Gastroesophageal sphincter (tissue), 4 donors: ENCODE measurements at regions not wholly inside any gene's neighbourhood (a gene's known extent, or its start where the extent isn't known, plus 50 kb on each side); places are given as distances from the start of the nearest gene placed in this dataset.

Experiments used
- ATAC-seq: fragments of 150-250 bp; one replicate; pipeline ENCODE4 v1.9.1; 2016; ENCODE audit warnings: mild to moderate bottlenecking, moderate library complexity
- H3K27ac ChIP-seq, 4 donors: fragments of 200-600 bp; sonication (generic) in 3 of 4; 1 replicate in 3 of 4; 2 replicates in 1 of 4; pipeline ENCODE4 v1.5.1; 2016 to 2019
- H3K27me3 ChIP-seq: fragments of 200-600 bp; sonication (generic); one replicate; pipeline ENCODE4 v1.5.1; 2019
- H3K36me3 ChIP-seq, 2 donors: fragments of 200-600 bp; sonication (generic); one replicate each; pipeline ENCODE4 v1.5.1; 2019; ENCODE audit warnings: control low read depth in 1 of 2
- H3K4me1 ChIP-seq, 3 donors: fragments of 200-600 bp; sonication (generic); 1 replicate in 2 of 3; 2 replicates in 1 of 3; pipeline ENCODE4 v1.5.1; 2016 to 2019; ENCODE audit warnings: control low read depth in 2 of 3
- H3K4me3 ChIP-seq, 2 donors: fragments of 200-600 bp; sonication (generic); one replicate each; pipeline ENCODE4 v1.5.1; 2019; ENCODE audit warnings: mild to moderate bottlenecking in 1 of 2, moderate library complexity in 1 of 2
- H3K9me3 ChIP-seq, 3 donors: fragments of 200-600 bp; sonication (generic); one replicate each; pipeline ENCODE4 v1.5.1; 2017 to 2019; ENCODE audit warnings: control low read depth in 2 of 3
- EP300 ChIP-seq: sonication (generic); formaldehyde crosslinking; IDR thresholded peaks from one replicate; pipeline ENCODE4 v1.6.1; 2017; ENCODE audit warnings: antibody characterized with exemption, mild to moderate bottlenecking
- POLR2A ChIP-seq, 2 donors: fragments of 450-650 bp; IDR thresholded peaks; one replicate each; pipeline ENCODE4 v1.6.1; 2017; ENCODE audit warnings: antibody characterized with exemption in 2 of 2, mild to moderate bottlenecking in 2 of 2, moderate library complexity in 1 of 2
- POLR2AphosphoS5 ChIP-seq: sonication (generic); formaldehyde crosslinking; IDR thresholded peaks from one replicate; pipeline ENCODE4 v1.6.1; 2017; ENCODE audit warnings: antibody characterized with exemption
- WGBS, 2 donors: methylation state at CpG; one replicate each; pipeline ENCODE4 v1.1.5; 2018; ENCODE audit warnings: low coverage in 1 of 2; 5-methylcytosine and 5-hydroxymethylcytosine counted together
- TF ChIP-seq, protein P1 (sequence below), 4 experiments: fragments of 200-600 bp in 2 of 4; fragments of 450-650 bp in 2 of 4; sonication (generic) in 1 of 4; IDR thresholded peaks; one replicate each; pipeline ENCODE4 v1.5.1; 2017 to 2019; ENCODE audit warnings: antibody characterized with exemption in 4 of 4, mild to moderate bottlenecking in 2 of 4, moderate library complexity in 2 of 4

DNA sequence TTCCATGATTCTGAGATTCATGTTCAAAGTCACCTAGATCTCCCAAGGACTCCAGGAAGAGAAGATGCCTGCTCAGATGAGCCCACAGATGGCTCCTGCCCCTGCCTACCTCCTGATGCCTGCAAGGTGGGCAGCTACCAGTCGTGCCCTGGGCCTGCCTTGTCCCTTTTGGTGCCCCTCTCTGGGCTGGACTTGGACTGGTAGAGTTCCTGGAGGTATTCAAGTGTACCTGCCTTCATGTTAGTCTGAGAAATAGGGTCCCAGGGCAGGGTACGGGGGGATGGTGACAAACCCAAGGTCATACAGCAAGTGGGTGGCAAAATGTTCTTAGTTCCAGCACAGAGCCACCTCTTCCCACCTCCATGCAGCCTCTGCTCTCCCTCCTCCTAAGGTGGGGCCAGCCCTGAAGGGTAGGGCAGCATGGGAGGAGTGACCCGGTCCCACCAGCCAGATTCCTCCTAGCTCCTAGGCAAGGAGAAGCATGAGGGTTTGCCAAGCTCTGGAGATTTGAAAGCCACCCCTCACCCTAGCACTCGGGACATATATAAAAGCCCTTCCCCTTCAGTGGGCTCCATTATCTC is 80.8 kb upstream of the UNC5B start:
- no peak for ATAC-seq
- 95 to 100% methylated on average over 1 to 2 of the region's 4 CpGs for WGBS, 2 donors
- H3K27me3 ChIP-seq: peaks cover 37% of the 10 kb centered on the region
- H3K4me1 ChIP-seq: peaks cover 0 to 14% (median 0%) of the 10 kb centered on the region in 3 donors
- H3K27ac ChIP-seq: no peak overlapping the region
- no peaks in the 10 kb centered on the region for H3K9me3 ChIP-seq
- no peak for TF ChIP-seq POLR2A (IDR thresholded peaks at IDR 0.05)
- TF ChIP-seq POLR2AphosphoS5: no peak
- no peak for TF ChIP-seq EP300
- H3K4me3 ChIP-seq: no peak overlapping the region
- H3K36me3 ChIP-seq: no peaks in the 10 kb centered on the region

GRCh38 chr10:71132321-71132810 is 80.0 kb upstream of the UNC5B start:
- TF ChIP-seq, protein P1, sequence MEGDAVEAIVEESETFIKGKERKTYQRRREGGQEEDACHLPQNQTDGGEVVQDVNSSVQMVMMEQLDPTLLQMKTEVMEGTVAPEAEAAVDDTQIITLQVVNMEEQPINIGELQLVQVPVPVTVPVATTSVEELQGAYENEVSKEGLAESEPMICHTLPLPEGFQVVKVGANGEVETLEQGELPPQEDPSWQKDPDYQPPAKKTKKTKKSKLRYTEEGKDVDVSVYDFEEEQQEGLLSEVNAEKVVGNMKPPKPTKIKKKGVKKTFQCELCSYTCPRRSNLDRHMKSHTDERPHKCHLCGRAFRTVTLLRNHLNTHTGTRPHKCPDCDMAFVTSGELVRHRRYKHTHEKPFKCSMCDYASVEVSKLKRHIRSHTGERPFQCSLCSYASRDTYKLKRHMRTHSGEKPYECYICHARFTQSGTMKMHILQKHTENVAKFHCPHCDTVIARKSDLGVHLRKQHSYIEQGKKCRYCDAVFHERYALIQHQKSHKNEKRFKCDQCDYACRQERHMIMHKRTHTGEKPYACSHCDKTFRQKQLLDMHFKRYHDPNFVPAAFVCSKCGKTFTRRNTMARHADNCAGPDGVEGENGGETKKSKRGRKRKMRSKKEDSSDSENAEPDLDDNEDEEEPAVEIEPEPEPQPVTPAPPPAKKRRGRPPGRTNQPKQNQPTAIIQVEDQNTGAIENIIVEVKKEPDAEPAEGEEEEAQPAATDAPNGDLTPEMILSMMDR (IDR thresholded peaks at IDR 0.05): no peak
- TF ChIP-seq EP300 (no peak), POLR2A (IDR thresholded peaks at IDR 0.05) (no peak), POLR2AphosphoS5 (no peak)
- no peak overlapping the region for H3K4me3 ChIP-seq
- no peaks in the 10 kb centered on the region for H3K9me3 ChIP-seq
- no peak for ATAC-seq
- no peak overlapping the region for H3K27ac ChIP-seq
- H3K27me3 ChIP-seq: peaks cover 34% of the 10 kb centered on the region
- no peaks in the 10 kb centered on the region for H3K36me3 ChIP-seq
- peaks cover 0 to 14% (median 0%) of the 10 kb centered on the region in 3 donors for H3K4me1 ChIP-seq
- 17 to 62% methylated on average over 1 to 2 of the region's 4 CpGs for WGBS, 2 donors

- ATAC-seq: no peak
- peaks cover 0 to 17% (median 0%) of the 10 kb centered on the region in 3 donors for H3K4me1 ChIP-seq
- H3K27ac ChIP-seq: no peak overlapping the region
- no peak for TF ChIP-seq POLR2AphosphoS5
- no peak for TF ChIP-seq POLR2A (IDR thresholded peaks at IDR 0.05)
- TF ChIP-seq, protein P1 (IDR thresholded peaks at IDR 0.05): no peak
- no peak for TF ChIP-seq EP300
- H3K36me3 ChIP-seq: no peaks in the 10 kb centered on the region
- no peaks in the 10 kb centered on the region for H3K9me3 ChIP-seq
- WGBS, 2 donors: 91% methylated on average over 4 of the region's 7 CpGs; no CpG with 5 or more reads in 1 of the 2 donors
- peaks cover 34% of the 10 kb centered on the region for H3K27me3 ChIP-seq
- no peak overlapping the region for H3K4me3 ChIP-seq
Measured at GRCh38 chr10:71133710-71134686, 78.4 kb upstream of the UNC5B start.

- Histone ChIP-seq H3K9me3 (no peaks in the 10 kb centered on the region), H3K4me1 (peaks cover 0 to 17% (median 0%) of the 10 kb centered on the region in 3 donors), H3K36me3 (no peaks in the 10 kb centered on the region), H3K27me3 (peaks cover 34% of the 10 kb centered on the region), H3K27ac (no peak overlapping the region), H3K4me3 (no peak overlapping the region)
- 70 to 76% methylated on average over 2 of the region's 4 CpGs for WGBS, 2 donors
- ATAC-seq: no peak
- TF ChIP-seq POLR2A (IDR thresholded peaks at IDR 0.05): no peak
- TF ChIP-seq, protein P1 (IDR thresholded peaks at IDR 0.05): no peak
- no peak for TF ChIP-seq POLR2AphosphoS5
- no peak for TF ChIP-seq EP300
Measured at GRCh38 chr10:71134732-71135211, 77.6 kb upstream of the UNC5B start.

DNA sequence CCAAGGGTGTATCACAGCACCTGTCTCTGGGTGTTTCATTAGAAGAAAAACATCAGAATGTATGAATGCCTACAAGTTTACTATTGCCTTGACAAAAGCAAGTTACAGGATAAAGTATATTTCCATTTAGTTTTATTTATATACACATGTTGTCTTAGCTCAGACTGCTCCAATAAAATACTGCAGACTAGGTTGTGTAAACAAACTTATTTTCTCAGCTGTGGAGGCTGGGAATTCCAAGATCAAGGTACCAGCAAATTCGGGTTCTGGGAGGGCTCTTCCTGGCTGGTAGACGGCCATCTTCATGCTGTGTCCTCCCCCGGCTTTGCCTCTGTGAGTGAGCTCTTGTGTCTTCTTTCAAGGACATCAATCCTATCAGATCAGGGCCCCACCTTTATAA is 77.1 kb upstream of the UNC5B start:
- Histone ChIP-seq H3K27me3 (peaks cover 34% of the 10 kb centered on the region), H3K36me3 (no peaks in the 10 kb centered on the region), H3K4me1 (peaks cover 0 to 15% (median 0%) of the 10 kb centered on the region in 3 donors), H3K27ac (no peak overlapping the region), H3K9me3 (no peaks in the 10 kb centered on the region), H3K4me3 (no peak overlapping the region)
- ATAC-seq: no peak
- TF ChIP-seq, protein P1 (IDR thresholded peaks at IDR 0.05): no peak
- no peak for TF ChIP-seq POLR2A (IDR thresholded peaks at IDR 0.05)
- no peak for TF ChIP-seq POLR2AphosphoS5
- no peak for TF ChIP-seq EP300
- WGBS, 2 donors: 83% methylated on average over 3 of the region's 3 CpGs; no CpG with 5 or more reads in 1 of the 2 donors
